Astrocyte of the spinal cord (primary cell): ENCODE measurements at regions not wholly inside any gene's neighbourhood (a gene's known extent, or its start where the extent isn't known, plus 50 kb on each side); places are given as distances from the start of the nearest gene placed in this dataset.
"Not testable (repeated sequence)": the region's sequence is repeated elsewhere in the genome, so short reads cannot be mapped to it uniquely, and the experiment has no call there.

Experiments
- DNase-seq: peaks from one replicate; pipeline ENCODE4 v3.0.0; 2011; ENCODE audit warnings: low read depth, low spot score
- H3K4me3 ChIP-seq: 2 replicates; pipeline ENCODE4 v1.5.1; 2011; ENCODE audit warnings: low read depth, mild to moderate bottlenecking, low read length, moderate library complexity
- in situ Hi-C: cut with HindIII; loops from 2 replicates; pipeline ENCODE4 v1.10.0; 2017; ENCODE audit warnings: low sequenced_read_pairs
- TF ChIP-seq, protein P1 (sequence below): IDR thresholded peaks from 2 replicates; pipeline ENCODE4 v1.5.1; 2012; ENCODE audit warnings: low read depth, mild to moderate bottlenecking, low read length, inconsistent platforms

DNA sequence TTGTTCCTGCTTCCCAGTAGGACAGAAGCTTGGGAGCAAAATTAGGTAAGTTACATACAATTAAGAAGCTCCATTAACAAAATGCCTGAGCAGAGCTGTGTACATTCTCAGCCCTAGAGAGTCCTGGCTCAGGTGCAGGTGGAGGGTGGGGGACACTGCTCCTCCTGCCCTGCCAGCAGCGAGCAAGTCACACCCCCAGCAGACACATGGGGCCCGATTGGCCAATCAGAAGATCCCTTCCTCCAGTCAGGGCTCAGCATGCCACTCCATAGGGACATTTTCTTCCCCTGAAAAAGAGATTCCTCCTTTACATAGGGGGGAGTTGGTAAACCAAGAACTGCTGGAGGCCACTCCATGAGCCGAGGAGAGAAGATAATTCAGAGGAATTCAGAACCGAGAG lies 62.1 kb downstream of the PLXNA1 start:
- in situ Hi-C loops = no loop called here
- TF ChIP-seq, protein P1, sequence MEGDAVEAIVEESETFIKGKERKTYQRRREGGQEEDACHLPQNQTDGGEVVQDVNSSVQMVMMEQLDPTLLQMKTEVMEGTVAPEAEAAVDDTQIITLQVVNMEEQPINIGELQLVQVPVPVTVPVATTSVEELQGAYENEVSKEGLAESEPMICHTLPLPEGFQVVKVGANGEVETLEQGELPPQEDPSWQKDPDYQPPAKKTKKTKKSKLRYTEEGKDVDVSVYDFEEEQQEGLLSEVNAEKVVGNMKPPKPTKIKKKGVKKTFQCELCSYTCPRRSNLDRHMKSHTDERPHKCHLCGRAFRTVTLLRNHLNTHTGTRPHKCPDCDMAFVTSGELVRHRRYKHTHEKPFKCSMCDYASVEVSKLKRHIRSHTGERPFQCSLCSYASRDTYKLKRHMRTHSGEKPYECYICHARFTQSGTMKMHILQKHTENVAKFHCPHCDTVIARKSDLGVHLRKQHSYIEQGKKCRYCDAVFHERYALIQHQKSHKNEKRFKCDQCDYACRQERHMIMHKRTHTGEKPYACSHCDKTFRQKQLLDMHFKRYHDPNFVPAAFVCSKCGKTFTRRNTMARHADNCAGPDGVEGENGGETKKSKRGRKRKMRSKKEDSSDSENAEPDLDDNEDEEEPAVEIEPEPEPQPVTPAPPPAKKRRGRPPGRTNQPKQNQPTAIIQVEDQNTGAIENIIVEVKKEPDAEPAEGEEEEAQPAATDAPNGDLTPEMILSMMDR = no peak
- H3K4me3 ChIP-seq = no peak overlapping the region
- no peak for DNase-seq

DNA sequence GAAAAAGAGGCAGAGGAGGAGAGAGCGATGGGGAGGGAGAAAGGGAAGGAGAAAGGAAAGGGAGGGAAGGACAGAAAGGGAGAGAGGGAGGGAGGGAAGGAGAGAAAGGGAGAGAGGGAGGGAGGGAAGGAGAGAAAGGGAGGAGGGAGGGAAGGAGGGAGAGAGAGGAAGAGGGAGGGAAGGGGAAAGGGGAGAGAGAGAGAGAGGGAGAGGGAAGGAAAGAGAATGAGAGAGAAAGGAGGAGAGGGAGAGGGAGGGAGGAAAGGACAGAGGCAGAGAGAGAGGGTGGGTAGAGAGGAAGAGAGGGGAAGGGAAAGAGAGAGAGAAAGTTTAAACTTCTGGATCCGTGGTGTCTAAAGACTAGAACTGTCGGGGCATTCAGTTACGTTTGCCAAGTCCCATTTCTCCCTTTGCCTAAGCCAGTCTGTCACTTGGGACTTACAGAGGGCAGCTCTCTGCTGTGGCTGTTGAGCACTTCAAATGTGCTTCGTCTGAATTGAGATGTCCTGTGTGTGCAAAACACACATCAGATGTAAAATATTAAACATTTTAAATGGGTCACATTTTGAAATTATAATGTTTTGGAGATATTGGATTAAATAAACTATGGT lies 62.6 kb downstream of the PLXNA1 start:
- TF ChIP-seq, protein P1 = no peak
- in situ Hi-C loops = no loop called here
- no peak for DNase-seq
- H3K4me3 ChIP-seq = no peak overlapping the region

DNA sequence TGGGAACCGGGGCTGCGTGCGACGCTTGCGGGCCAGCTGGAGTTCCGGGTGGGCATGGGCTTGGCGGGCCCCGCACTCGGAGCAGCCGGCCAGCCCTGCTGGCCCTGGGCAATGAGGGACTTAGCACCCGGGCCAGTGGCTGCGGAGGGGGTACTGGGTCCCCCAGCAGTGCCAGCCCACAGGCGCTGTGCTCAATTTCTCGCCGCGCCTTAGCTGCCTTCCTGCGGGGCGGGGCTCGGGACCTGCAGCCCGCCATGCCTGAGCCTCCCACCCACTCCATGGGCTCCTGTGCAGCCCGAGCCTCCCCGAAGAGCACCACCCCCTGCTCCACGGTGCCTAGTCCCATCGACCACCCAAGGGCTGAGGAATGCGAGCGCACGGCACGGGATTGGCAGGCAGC lies 63.8 kb downstream of the PLXNA1 start:
- DNase-seq, H3K4me3 ChIP-seq, in situ Hi-C loops: not testable (repeated sequence)

DNA sequence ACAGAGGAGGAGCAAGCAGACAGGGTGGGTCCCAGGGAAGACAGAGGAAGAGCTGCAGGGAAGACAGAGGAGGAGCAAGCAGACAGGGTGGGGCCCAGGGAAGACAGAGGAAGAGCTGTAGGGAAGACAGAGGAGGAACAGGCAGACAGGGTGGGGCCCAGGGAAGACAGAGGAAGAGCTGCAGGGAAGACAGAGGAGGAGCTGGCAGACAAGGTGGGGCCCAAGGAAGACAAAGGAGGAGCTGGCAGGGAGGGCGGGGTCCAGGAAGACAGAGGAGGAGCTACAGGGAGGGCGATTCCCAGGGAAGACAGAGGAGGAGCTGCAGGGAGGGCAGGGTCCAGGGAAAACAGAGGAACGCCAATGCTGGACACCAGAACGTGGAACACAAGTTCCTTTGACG lies 66.5 kb downstream of the PLXNA1 start:
- TF ChIP-seq, protein P1 = no peak
- DNase-seq = no peak
- H3K4me3 ChIP-seq = no peak overlapping the region
- in situ Hi-C loops = no loop called here

DNA sequence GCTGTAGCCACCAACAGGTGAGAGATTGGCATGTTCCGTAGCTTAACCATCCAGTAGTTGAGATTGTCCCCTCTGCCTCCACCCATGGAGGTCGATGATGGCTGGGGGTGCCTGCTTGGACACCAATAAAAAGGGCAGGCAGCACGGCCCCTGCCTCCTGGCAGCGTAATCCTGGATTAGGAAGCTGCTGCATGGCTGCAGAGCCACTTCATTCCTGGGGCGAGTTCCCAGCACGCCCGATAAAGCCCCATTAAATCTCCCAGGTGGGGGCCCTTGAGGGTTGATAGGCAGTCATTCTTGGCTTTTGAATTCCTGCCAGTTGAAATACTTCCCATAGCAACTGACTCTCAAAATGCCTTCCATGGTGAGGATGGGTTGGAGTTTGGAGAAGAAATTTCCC lies 67.8 kb downstream of the PLXNA1 start:
- in situ Hi-C loops = no loop called here
- DNase-seq = no peak
- H3K4me3 ChIP-seq = no peak overlapping the region
- TF ChIP-seq, protein P1 = no peak

DNA sequence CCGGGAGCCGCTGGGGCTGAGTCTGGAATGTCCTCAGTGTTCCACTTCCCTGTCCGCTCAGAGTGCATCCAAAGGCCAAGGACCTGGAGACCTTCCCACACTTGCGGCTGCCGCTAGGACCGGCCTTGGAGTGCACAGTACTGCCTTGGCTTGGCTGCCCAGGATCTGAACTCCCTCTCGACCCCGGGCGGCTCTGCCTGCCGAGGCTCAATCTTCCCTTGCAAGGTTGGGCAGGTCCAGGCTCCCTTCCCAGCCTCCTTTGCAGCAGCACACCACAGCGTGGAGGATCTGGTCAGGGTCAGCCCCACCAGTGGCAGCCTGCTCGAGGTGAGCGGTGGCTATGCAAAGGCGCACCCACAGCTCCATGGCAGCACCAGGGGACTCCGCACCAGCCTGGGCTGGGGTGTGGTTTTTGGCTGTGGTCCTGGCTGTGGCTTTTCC lies 69.2 kb downstream of the PLXNA1 start:
- no peak overlapping the region for H3K4me3 ChIP-seq
- in situ Hi-C loops = no loop called here
- DNase-seq = no peak
- TF ChIP-seq, protein P1 = no peak

DNA sequence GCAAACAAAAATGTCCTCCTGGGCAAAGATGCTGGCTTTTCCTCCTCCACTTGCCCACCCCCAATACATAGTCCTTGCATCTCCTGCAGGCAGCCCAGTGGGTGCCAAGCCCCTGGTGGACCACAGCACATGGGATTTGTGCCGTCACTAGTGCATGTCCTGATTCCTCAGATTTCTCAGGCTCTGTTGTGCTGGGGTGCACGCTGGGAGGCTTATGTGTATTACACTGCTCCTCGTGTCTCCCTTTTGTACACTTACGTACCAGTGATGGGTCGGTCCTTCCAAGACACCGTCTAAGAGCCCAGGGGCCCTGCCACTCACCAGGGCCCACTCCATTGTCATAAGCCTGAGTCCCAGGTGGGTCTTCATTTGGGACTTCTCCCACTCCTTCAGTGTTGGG lies 70.1 kb downstream of the PLXNA1 start:
- DNase-seq = no peak
- TF ChIP-seq, protein P1 = no peak
- in situ Hi-C loops = no loop called here
- no peak overlapping the region for H3K4me3 ChIP-seq
